ENCODE measurements at regions not wholly inside any gene's neighbourhood (a gene's known extent, or its start where the extent isn't known, plus 50 kb on each side); places are given as distances from the start of the nearest gene placed in this dataset.

DNA sequence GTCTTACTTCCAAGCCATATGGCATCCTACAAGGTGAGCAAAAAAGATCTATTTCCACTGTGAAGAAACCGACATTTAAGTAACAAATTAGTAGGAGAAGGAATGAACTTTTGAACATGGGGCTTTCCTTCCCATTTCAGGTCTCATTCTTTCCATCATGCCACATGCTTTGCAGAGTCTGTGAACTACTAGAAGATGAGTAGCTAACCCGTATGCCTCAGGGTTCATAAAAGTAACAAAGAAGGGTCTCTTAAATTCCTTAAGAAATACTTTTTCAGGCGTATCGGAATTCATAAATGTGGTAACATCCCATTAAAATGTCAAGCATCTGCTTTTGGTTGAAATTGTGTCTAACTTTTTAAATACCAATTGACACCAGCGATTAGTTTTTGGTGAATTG is 81.3 kb upstream of the TNS3 start:
- DNase-seq: no peak

DNA sequence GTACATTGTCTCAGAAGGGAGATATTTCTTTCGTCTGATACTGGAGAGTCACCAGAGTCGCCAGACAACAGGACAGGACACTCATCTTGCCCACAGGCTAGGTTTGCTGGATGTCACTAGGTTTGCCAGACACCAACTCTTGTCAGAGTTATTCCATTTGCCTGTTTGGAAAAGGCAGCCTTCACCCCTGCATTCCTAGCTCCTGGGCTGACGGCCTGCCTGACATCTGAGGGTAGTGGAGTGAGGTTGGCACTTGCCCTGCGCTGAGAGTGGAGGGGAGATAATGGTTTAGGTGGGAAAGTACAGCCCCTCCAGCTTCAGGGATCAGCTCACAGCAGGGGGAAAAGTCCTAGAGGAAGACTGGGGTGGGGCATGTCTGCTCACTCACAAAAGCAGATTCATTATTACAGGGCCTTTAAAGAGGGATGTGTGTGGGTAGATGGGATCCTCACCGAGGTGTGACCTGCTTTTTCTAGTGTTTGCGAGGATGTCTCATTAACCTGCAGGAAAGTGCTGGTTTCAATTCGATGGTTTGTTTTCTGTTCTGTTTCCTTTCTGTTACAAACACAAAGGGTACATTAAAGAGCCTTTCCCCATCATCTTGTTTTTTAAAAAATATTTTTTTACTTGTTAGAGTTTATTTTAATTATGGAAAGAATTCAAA is 79.3 kb upstream of the TNS3 start:
- no peak for DNase-seq

DNA sequence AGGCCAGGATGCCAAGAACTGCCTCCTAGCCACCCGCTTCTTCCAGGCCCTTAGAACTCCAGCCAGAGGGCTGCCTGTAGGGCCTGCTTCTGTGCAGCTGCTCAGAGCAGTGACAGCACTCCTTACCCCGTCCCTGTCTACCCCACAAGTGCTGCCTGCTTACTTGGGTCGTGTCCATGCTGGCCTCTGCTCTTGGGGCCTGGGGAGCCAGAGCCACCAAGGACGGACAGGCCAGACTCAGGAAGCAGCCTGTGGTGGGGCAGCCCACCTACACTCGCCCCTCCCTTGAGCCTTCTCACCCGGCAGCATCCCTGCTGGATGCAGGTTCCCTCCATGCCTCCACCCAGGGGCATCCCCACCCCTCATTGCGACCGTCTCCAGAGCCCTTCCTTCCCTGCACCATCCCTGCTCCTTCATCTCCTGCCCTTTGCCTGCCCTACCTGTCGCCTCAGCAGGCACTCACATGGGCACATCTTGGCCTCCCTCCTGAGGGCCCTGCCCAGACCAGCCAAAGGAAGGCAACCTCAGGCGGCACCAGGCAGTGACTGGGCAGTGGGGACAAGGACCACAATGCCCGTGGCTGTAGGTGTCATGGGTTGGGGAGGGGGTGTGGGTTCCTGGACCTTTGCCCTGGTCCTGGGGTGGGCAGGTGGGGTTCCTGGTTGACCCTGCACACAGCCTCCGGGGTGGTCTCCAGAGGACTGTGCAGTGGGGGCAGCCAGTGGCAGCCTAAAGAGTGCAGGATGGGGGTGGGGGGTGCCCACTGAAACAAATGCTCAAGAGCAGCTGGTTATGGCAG is 78.0 kb upstream of the TNS3 start:
- DNase-seq: no peak

DNA sequence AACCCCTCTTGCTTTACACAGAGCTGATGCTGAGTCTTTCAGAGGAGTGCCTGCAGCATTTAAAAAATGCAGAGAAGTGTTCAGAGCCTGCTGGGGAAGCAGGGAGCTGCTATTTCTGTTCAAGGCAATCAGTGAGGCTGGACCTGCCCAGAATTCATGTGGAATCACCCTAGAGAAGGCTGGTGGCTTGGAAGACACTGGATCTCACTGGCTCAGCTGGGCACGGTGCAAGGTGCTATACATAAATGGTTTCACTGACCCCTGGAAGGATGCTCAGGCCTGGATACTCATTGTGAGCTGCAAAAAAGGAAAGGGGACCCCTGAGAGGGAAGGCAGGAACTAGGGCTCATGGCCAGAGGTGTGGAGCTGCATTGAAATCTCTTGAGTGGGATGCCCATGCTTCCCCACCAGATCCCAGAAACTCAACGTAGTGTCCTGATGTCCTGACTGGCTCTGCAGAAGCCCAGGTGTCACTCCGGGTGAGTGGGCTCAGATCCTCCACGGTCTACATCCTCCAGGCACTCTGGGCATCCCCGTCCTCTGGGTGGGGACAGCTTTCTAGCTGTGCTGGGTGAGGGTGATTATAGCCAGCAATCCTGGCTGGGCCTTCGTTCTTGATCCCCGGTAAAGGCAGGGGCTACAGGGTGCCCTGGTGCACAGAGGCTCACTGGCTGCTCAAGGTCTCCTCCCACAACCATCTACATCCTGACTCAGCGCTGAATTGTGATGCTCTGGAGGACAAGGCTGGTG is 77.2 kb upstream of the TNS3 start:
- DNase-seq: no peak

GRCh38 chr7:47657126-47657525 is 75.2 kb upstream of the TNS3 start:
- no peak for DNase-seq

DNA sequence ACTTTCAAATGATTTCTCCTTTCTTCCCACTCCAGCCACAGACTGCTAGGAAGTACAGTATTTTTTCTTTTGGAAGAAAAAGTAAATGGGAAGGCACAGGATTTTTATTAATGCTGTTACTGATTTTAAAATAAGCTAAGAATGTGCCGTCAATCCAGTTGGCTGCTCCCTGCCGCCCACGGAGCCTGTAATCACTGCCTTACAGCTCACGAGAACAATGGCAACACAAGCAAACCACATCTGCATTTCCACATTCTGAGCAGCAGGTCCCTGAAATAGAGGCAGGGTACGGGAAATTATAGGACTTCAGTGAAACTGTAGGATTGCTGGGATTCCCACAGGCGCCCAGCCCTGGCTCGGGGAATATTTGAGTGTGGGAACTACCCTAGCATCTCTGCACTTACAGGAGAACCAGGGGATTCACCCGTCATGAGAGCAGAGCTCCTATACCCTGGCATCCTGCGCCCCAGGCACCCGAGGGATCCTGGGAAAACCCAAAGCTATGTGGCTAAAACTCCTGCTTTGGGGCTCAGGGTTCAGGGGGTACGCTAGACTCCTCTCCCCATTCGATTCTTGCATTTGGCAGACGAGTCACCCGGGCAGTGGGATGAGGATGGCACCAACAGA is 72.9 kb upstream of the TNS3 start:
- DNase-seq: no peak

DNA sequence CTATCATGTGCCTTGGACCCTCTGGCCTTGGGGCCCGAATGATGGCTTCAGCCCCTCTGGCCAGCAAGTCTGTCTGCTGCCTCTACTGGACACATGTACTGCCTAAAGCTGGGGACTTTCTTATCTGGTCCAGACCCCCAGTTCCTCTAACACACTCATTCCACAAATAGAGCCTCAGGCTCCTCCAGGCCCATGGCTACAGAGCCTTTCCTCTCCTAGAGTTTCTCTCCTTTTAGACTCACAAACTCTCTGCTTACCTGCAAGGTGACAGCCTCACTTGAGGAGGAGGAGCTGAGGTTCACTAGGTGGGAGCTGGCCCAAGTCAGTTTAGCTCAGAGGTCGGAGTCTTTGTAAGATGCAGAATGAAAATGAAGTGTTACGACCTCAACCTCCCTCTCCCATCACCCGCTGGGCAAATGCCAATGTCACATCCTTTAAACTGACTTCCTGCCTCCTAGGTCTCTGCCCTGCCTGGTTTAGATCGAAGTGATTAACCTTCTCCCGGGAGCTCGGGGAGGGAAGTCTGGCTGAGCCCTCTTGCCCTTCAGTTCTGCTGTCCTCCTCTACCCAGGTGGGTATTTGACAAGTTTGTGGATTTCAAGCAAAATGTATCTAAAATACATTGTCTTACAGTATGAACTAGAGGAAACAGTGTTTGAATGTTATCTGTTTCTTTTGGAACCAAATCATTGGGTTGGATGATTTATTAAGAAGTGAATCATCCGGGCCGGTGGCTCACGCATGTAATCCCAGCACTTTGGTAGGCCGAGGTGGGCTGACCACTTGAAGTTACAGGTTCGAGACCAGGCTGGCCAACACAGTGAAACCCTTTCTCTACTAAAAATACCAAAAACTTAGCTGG is 71.9 kb upstream of the TNS3 start:
- no peak for DNase-seq

- DNase-seq: no peak
Observed at GRCh38 chr7:47652591-47652990, 70.7 kb upstream of the TNS3 start.

DNA sequence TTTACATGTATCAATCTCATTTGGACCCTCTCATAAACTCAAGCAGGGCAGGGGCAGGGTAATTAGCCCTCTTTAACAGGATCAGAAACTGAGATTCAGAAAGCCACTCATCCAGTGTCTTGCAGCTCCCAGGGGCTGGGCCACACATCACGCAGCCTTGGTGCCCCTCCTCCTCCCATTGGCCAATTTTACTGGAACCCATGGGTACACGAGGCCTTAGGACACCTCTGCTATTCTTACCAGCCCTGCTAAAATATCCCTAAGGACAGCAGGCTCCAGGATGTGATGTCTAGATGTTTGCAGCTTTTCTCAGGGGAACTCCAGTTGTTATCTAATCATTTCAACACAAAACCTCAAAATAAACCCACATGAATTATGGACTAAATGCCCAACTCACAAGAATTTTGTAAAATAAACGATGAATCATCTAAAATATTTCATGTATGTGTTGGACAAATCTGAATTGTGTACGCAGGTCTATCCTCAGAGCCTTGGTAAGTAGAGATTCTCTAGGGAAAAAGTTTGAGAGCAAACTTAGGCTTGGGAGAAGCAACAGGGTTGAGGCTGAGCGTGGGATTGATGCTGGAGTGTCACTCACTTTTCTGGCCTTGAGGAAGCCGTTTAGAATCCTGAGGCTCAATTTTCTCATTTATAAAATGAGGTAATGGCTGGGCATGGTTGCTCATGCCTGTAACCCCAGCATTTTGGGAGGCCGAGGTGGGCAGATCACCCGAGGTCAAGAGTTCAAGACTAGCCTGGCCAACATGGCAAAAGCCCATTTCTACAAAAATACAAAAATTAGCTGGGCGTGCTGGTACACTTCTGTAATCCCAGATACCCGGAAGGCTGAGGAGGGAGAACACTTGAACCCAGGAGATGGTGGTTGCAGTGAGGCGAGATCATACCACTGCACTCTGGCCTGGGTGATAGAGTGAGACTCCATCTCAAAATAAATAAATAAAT is 69.7 kb upstream of the TNS3 start:
- no peak for DNase-seq

DNA sequence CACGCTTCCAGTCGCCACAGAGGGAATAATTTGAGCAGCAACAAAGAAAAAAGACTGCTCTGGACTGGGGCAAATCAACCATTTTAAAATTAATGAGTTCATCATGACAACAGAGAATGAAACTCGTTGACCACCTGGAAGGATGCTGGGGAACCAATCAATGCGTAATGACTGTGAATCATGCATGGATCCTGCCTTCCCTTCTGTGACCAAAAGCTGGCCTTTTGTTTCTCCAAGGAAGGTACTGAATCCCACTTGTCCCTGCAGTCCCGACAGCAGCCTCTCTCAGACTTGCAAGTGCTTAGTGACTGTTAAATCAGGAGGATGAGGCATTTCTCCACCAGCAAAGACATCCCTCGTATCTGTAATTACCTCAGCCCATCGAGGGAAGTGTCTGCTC is 68.0 kb upstream of the TNS3 start:
- DNase-seq: no peak

DNA sequence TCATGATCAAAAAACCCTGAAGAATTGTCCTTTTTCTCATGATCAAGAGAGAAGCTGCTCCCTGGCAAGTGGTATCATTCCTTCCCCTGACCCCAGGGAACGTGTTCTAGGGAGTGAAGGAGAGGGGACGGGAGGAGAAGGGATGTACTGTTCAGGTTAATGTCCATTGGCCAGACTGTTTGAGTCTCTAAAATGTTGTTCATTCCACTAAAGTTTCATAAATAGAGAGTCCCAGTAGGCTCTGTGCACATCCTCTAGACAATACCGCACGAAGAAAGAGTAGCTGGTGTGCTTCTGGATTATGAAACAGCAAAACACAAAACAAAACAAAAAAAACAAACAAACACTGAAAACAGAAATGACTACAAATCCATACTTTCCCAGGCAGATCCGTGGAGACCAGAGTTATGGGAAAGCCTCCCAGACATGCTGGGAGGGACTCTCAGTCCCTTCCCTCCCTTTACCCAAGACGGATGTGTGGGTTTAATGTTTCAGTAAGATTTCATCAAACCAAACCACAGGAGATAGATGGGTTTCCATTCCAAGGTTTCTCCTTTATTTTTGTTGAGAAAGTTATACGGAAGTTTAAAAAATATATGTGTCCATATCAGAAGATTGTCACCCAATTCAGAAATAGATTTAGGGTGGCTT is 66.5 kb upstream of the TNS3 start:
- DNase-seq: no peak

DNA sequence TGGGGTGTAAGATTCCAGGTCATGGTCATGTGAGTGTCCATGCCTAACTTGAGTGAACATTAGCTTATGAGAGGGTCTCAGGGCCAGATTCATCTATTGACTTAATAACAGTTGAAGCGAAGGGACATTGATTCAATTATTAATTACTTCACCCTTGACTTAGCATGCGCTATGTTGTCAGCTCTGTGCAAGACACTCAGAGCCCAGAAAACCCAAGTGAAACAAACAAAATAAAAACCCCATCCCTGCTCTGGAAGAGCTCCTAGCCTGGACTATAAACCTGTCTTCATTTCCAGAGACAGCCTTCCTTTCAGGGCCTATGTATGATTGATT is 66.0 kb upstream of the TNS3 start:
- DNase-seq: no peak

GRCh38 chr7:47647181-47647917 is 65.4 kb upstream of the TNS3 start:
- DNase-seq: no peak

DNA sequence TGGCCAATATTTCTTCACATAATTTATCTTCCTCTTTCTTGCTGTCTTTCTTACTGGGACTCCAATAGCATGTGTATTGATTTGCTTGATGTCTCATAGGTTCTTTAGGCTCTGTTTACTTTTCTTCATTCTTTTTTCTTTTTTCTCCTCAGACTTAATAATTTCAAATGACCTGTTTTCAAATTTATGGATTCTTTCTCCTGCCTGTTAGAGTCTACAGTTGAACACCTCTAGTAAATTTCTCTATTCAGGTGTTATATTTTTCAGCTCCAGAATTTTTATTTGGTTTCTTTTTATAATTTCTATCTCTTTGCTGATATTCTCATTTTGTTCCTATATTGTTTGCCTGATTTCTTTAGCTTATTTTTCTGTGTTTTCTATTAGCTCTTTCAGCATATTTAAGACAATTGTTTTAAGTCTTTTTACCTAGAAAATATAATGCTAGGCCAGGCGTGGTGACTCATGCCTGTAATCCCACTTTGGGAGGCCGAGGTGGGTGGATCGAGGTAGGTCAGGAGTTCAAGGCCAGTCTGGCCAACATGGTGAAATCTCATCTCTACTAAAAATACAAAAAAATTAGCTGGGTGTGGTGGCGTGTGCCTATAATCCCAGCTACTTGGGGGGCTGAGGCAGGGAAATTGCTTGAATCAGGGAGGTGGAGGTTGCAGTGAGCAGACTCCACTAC is 61.9 kb upstream of the TNS3 start:
- no peak for DNase-seq

GRCh38 chr7:47640265-47640664 is 58.4 kb upstream of the TNS3 start:
- DNase-seq: no peak

DNA sequence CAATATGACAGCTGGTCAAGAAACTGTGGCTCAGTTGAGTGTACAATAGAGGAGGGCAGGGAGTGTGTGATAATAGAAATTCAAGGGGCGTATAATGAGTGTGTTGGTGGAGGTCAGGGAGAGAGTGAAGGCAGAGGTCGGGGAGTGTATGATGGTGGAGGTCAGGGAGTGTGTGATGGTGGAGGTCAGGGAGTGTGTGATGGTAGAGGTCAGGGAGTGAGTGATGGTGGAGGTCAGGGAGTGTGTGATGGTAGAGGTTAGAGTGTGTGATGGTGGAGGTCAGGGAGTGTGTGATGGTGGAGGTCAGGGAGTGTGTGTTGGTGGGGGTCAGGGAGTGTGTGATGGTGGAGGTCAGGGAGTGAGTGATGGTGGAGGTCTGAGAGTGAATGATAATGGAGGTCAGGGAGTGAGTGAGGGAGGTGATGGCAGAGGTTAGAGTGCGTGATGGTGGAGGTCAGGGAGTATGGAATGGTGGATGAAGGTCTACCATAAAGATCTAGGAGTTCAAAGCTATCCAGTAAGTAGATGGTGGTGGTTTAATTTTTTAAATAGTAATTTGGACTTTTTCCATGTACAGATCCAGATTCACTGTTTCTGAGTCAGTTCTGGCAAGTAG is 57.7 kb upstream of the TNS3 start:
- no peak for DNase-seq

GRCh38 chr7:47638679-47639315 is 56.9 kb upstream of the TNS3 start:
- DNase-seq: no peak

GRCh38 chr7:47636433-47637175 is 54.7 kb upstream of the TNS3 start:
- no peak for DNase-seq
